PFSK-1 (cell line): ENCODE measurements at regions not wholly inside any gene's neighbourhood (a gene's known extent, or its start where the extent isn't known, plus 50 kb on each side); places are given as distances from the start of the nearest gene placed in this dataset.
A peak's percentile ranks its signal among the peaks of the same experiment; 100 is the strongest.

Source experiments
- FOXP2 ChIP-seq: optimal IDR thresholded peaks from 2 replicates; pipeline ENCODE3; 2011; ENCODE audit warnings: borderline replicate concordance, control low read depth, inconsistent platforms; ENCODE audit not compliant: insufficient read depth; ENCODE audit errors: extremely low read length, extremely low read depth
- POLR2AphosphoS5 ChIP-seq: IDR thresholded peaks from 2 replicates; pipeline ENCODE4 v1.6.1; 2012; ENCODE audit warnings: low read depth, mild to moderate bottlenecking, control low read depth, low read length, moderate library complexity
- SIN3A ChIP-seq: IDR thresholded peaks from 2 replicates; pipeline ENCODE4 v1.6.1; 2012; ENCODE audit warnings: mild to moderate bottlenecking, low read length, moderate library complexity, borderline replicate concordance; ENCODE audit not compliant: insufficient read depth
- TAF1 ChIP-seq: IDR thresholded peaks from 2 replicates; pipeline ENCODE4 v1.6.1; 2012; ENCODE audit warnings: low read length, control low read depth, borderline replicate concordance; ENCODE audit not compliant: insufficient read depth
- TF ChIP-seq, protein P1 (sequence below), 2 experiments: IDR thresholded peaks; 2 replicates each; pipeline versions ENCODE4 v1.6.1 to v1.8.0; 2011 to 2012; ENCODE audit warnings: low read depth in 2 of 2, low read length in 2 of 2, control low read depth in 1 of 2, inconsistent platforms in 1 of 2, mild to moderate bottlenecking in 1 of 2, moderate library complexity in 1 of 2; ENCODE audit not compliant: insufficient read depth in 1 of 2

DNA sequence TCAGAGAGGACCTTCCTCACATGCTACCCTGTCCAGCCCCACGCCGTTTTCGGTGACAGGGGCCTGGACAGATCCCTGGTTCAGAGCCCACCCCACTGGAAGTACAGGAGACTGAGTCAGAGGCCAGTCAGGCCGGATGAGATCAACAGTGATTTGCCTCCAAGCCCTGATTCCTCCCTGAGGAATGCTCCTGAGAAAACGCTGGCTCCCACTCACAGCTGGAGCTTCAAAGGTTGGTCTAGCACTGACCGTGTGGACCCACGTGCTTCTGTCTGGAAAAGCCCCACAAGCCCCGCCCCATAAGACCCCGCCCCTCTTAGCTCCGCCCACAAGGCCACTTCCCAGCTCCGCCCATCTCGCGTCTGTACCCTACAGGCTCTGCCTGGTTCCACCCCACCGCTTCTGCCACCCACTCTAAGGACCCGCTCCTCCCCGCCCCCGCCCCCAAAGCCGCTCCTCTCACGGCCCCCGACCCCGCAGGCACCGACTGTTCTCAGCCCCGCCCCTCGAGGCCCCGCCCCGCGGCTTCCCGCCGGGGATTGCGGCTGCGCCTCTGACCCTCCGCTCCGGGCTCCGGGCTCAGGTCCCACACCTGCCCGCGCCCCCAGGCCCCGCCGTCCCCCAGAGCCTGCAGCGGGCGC lies 64.9 kb upstream of the BHLHE23 start:
- TF ChIP-seq FOXP2 (no peak), TAF1 (no peak)
- TF ChIP-seq, protein P1, sequence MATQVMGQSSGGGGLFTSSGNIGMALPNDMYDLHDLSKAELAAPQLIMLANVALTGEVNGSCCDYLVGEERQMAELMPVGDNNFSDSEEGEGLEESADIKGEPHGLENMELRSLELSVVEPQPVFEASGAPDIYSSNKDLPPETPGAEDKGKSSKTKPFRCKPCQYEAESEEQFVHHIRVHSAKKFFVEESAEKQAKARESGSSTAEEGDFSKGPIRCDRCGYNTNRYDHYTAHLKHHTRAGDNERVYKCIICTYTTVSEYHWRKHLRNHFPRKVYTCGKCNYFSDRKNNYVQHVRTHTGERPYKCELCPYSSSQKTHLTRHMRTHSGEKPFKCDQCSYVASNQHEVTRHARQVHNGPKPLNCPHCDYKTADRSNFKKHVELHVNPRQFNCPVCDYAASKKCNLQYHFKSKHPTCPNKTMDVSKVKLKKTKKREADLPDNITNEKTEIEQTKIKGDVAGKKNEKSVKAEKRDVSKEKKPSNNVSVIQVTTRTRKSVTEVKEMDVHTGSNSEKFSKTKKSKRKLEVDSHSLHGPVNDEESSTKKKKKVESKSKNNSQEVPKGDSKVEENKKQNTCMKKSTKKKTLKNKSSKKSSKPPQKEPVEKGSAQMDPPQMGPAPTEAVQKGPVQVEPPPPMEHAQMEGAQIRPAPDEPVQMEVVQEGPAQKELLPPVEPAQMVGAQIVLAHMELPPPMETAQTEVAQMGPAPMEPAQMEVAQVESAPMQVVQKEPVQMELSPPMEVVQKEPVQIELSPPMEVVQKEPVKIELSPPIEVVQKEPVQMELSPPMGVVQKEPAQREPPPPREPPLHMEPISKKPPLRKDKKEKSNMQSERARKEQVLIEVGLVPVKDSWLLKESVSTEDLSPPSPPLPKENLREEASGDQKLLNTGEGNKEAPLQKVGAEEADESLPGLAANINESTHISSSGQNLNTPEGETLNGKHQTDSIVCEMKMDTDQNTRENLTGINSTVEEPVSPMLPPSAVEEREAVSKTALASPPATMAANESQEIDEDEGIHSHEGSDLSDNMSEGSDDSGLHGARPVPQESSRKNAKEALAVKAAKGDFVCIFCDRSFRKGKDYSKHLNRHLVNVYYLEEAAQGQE (IDR thresholded peaks at IDR 0.05; ENCODE audit: insufficient read depth in 1 of 2, low read depth in 2 of 2, low read length in 2 of 2) = peak in 1 of 2 experiments; percentile 15; a peak in 1 of 4 replicates

GRCh38 chr20:63070771-63071540 lies 64.2 kb upstream of the BHLHE23 start:
- TF ChIP-seq, protein P1 (IDR thresholded peaks at IDR 0.05; ENCODE audit: insufficient read depth in 1 of 2, low read depth in 2 of 2, low read length in 2 of 2) = 0 out of 4 replicates have a peak, but pooled peaks of 1 of the 2 experiments have one; percentile 5
- no peak for TF ChIP-seq POLR2AphosphoS5

DNA sequence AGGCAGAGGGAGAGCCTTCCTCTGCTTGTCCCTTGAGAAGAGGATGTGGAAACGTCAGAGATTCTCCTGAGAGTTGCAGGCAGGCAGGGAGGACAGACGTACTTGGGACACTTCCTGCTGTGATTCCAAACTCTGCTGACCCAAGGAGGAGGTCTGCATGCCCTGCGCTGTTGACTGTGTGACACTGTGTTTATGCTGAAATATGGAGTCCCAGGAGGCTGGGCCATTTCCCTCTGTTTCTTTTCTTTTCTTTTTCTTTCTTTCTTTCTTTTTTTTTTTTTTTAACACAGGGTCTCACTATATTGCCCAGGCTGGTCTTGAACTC lies 63.5 kb upstream of the BHLHE23 start:
- TF ChIP-seq POLR2AphosphoS5 (no peak), FOXP2 (no peak), TAF1 (no peak), SIN3A (no peak)
- TF ChIP-seq, protein P1 (IDR thresholded peaks at IDR 0.05; ENCODE audit: insufficient read depth in 1 of 2, low read depth in 2 of 2, low read length in 2 of 2) = no peak

DNA sequence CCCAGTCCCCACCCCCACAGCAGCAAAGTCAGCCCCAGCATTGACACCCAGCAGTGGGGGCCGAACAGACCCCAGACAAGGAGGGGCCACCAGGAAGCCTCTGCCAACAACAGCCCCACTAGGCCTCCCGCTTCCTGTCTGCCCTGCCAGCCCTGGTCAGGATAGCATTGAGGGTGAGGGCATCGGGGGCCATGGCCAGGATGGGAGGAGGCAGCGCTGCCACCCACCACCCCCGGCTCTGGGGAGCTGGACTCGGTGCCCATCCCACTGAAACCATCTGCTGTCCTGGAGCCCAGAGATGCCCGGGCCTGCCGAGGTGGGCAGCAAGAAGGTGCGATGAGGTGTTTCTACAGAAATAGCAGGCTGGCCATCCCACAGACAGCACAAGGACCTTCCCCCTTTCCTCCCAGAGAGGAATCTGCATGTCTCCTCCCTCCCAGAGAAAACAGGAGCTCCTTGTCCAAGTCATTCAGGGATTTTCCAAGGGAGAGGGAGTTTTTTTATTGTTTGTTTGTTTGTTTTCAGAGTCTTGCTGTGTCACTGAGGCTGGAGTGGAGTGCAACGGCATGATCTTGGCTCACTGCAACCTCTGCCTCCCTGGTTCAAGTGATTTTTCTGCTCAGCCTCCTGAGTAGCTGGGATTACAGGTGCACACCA lies 62.1 kb upstream of the BHLHE23 start:
- no peak for TF ChIP-seq POLR2AphosphoS5
- TF ChIP-seq TAF1 = no peak

DNA sequence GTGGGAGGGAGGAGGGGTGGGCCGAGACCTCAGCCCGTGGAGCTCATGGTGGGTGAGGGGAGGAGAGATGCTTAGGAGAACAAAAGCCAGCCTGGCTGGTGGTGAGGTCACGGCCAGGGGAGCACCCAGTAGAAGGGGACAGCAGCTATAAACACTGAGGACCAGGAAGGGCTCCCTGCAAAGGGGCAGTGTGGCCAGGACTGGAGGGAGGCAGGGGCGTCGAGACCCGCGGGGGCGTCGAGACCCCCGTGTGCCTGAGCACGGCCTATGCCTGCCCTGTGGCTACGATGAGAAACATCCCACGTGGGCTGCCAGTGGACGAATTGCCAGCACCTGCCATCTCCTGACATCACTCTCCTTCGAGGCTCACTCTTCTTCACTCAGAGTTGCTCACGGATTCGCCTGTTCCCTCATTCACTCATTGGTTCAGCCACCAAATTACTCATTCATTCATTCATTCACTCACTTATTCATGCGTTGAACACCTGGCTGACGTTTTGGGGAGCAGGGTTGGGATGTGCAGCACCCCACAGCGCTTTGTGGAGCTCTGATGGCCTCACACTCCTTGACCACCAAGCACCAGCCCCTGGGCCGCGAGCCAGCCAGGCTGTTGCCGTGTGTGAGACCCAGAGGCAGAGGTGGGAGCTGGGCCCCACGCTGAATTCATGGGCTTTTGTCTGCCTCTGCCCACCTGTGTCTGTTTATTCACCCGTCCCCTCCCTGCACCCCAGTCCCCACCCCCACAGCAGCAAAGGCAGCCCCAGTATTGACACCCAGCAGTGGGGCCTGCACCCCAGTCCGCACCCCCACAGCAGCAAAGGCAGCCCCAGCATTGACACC lies 61.2 kb upstream of the BHLHE23 start:
- TF ChIP-seq TAF1 = no peak
- TF ChIP-seq SIN3A = no peak
- TF ChIP-seq, protein P1 (IDR thresholded peaks at IDR 0.05; ENCODE audit: insufficient read depth in 1 of 2, low read depth in 2 of 2, low read length in 2 of 2) = no peak
- TF ChIP-seq POLR2AphosphoS5 = no peak
- TF ChIP-seq FOXP2 = no peak
